ENCODE measurements at regions not wholly inside any gene's neighbourhood (a gene's known extent, or its start where the extent isn't known, plus 50 kb on each side); places are given as distances from the start of the nearest gene placed in this dataset.

- no peak for DNase-seq (ENCODE audit: low read depth, low spot score)
- Histone ChIP-seq H3K27me3 (ENCODE audit: control insufficient read depth, insufficient read depth, low read length) (no peaks in the 10 kb centered on the region), H3K36me3 (ENCODE audit: control insufficient read depth, insufficient read depth, low read length) (no peaks in the 10 kb centered on the region), H3K27ac (ENCODE audit: low read length) (no peak overlapping the region), H3K9me3 (ENCODE audit: control insufficient read depth, insufficient read depth, low read length) (no peaks in the 10 kb centered on the region), H3K4me3 (ENCODE audit: low read length) (no peak overlapping the region), H3K4me1 (ENCODE audit: control insufficient read depth, insufficient read depth, low read length) (no peaks in the 10 kb centered on the region)
- no CpG with 5 or more reads among the region's 8 CpGs for WGBS (ENCODE audit: insufficient coverage, insufficient read length)
Measured at GRCh38 chr17:79431175-79431574, 179.7 kb downstream of the RBFOX3 start.

- Histone ChIP-seq H3K36me3 (ENCODE audit: control insufficient read depth, insufficient read depth, low read length) (no peaks in the 10 kb centered on the region), H3K27ac (ENCODE audit: low read length) (no peak overlapping the region), H3K9me3 (ENCODE audit: control insufficient read depth, insufficient read depth, low read length) (no peaks in the 10 kb centered on the region), H3K4me1 (ENCODE audit: control insufficient read depth, insufficient read depth, low read length) (no peaks in the 10 kb centered on the region), H3K4me3 (ENCODE audit: low read length) (no peak overlapping the region), H3K27me3 (ENCODE audit: control insufficient read depth, insufficient read depth, low read length) (no peaks in the 10 kb centered on the region)
- DNase-seq (ENCODE audit: low read depth, low spot score) = no peak
- WGBS (ENCODE audit: insufficient coverage, insufficient read length) = no CpG with 5 or more reads among the region's 12 CpGs
Measured at GRCh38 chr17:79429864-79430494, 180.9 kb downstream of the RBFOX3 start.

- Histone ChIP-seq H3K9me3 (ENCODE audit: control insufficient read depth, insufficient read depth, low read length) (no peaks in the 10 kb centered on the region), H3K4me1 (ENCODE audit: control insufficient read depth, insufficient read depth, low read length) (no peaks in the 10 kb centered on the region; the same call in 1 of the 2 replicates), H3K36me3 (ENCODE audit: control insufficient read depth, insufficient read depth, low read length) (no peaks in the 10 kb centered on the region), H3K27me3 (ENCODE audit: control insufficient read depth, insufficient read depth, low read length) (no peaks in the 10 kb centered on the region), H3K4me3 (ENCODE audit: low read length) (no peak overlapping the region), H3K27ac (ENCODE audit: low read length) (no peak overlapping the region)
- WGBS (ENCODE audit: insufficient coverage, insufficient read length) = no CpG with 5 or more reads among the region's 12 CpGs
- no peak for DNase-seq (ENCODE audit: low read depth, low spot score)
Measured at GRCh38 chr17:79428988-79429387, 181.9 kb downstream of the RBFOX3 start.

- Histone ChIP-seq H3K4me3 (ENCODE audit: low read length) (no peak overlapping the region), H3K4me1 (ENCODE audit: control insufficient read depth, insufficient read depth, low read length) (no peaks in the 10 kb centered on the region; the same call in 1 of the 2 replicates), H3K27me3 (ENCODE audit: control insufficient read depth, insufficient read depth, low read length) (no peaks in the 10 kb centered on the region), H3K27ac (ENCODE audit: low read length) (no peak overlapping the region), H3K36me3 (ENCODE audit: control insufficient read depth, insufficient read depth, low read length) (no peaks in the 10 kb centered on the region), H3K9me3 (ENCODE audit: control insufficient read depth, insufficient read depth, low read length) (no peaks in the 10 kb centered on the region)
- no peak for DNase-seq (ENCODE audit: low read depth, low spot score)
- no CpG with 5 or more reads among the region's 24 CpGs for WGBS (ENCODE audit: insufficient coverage, insufficient read length)
Measured at GRCh38 chr17:79427621-79428539, 183.0 kb downstream of the RBFOX3 start.

GRCh38 chr17:79425686-79426085 lies 185.2 kb downstream of the RBFOX3 start:
- H3K4me3 ChIP-seq (ENCODE audit: low read length) = no peak overlapping the region
- no peaks in the 10 kb centered on the region; the same call in 1 of the 2 replicates for H3K4me1 ChIP-seq (ENCODE audit: control insufficient read depth, insufficient read depth, low read length)
- no CpG with 5 or more reads among the region's 14 CpGs for WGBS (ENCODE audit: insufficient coverage, insufficient read length)
- H3K9me3 ChIP-seq (ENCODE audit: control insufficient read depth, insufficient read depth, low read length) = no peaks in the 10 kb centered on the region
- H3K36me3 ChIP-seq (ENCODE audit: control insufficient read depth, insufficient read depth, low read length) = no peaks in the 10 kb centered on the region
- DNase-seq (ENCODE audit: low read depth, low spot score) = no peak
- no peaks in the 10 kb centered on the region for H3K27me3 ChIP-seq (ENCODE audit: control insufficient read depth, insufficient read depth, low read length)
- H3K27ac ChIP-seq (ENCODE audit: low read length) = no peak overlapping the region

GRCh38 chr17:79424471-79425185 lies 186.2 kb downstream of the RBFOX3 start:
- Histone ChIP-seq H3K4me1 (ENCODE audit: control insufficient read depth, insufficient read depth, low read length) (no peaks in the 10 kb centered on the region; the same call in 1 of the 2 replicates), H3K36me3 (ENCODE audit: control insufficient read depth, insufficient read depth, low read length) (no peaks in the 10 kb centered on the region), H3K4me3 (ENCODE audit: low read length) (no peak overlapping the region), H3K27me3 (ENCODE audit: control insufficient read depth, insufficient read depth, low read length) (no peaks in the 10 kb centered on the region), H3K9me3 (ENCODE audit: control insufficient read depth, insufficient read depth, low read length) (no peaks in the 10 kb centered on the region), H3K27ac (ENCODE audit: low read length) (no peak overlapping the region)
- WGBS (ENCODE audit: insufficient coverage, insufficient read length) = no CpG with 5 or more reads among the region's 9 CpGs
- no peak for DNase-seq (ENCODE audit: low read depth, low spot score)

GRCh38 chr17:79423811-79424465 lies 186.9 kb downstream of the RBFOX3 start:
- H3K27ac ChIP-seq (ENCODE audit: low read length) = no peak overlapping the region
- DNase-seq (ENCODE audit: low read depth, low spot score) = no peak
- H3K36me3 ChIP-seq (ENCODE audit: control insufficient read depth, insufficient read depth, low read length) = no peaks in the 10 kb centered on the region
- H3K27me3 ChIP-seq (ENCODE audit: control insufficient read depth, insufficient read depth, low read length) = no peaks in the 10 kb centered on the region
- no peaks in the 10 kb centered on the region; the same call in 1 of the 2 replicates for H3K4me1 ChIP-seq (ENCODE audit: control insufficient read depth, insufficient read depth, low read length)
- H3K4me3 ChIP-seq (ENCODE audit: low read length) = no peak overlapping the region
- H3K9me3 ChIP-seq (ENCODE audit: control insufficient read depth, insufficient read depth, low read length) = no peaks in the 10 kb centered on the region
- WGBS (ENCODE audit: insufficient coverage, insufficient read length) = no CpG with 5 or more reads among the region's 18 CpGs

GRCh38 chr17:79422236-79422635 lies 188.6 kb downstream of the RBFOX3 start:
- no CpG with 5 or more reads among the region's 15 CpGs for WGBS (ENCODE audit: insufficient coverage, insufficient read length)
- no peak for DNase-seq (ENCODE audit: low read depth, low spot score)
- Histone ChIP-seq H3K36me3 (ENCODE audit: control insufficient read depth, insufficient read depth, low read length) (no peaks in the 10 kb centered on the region), H3K9me3 (ENCODE audit: control insufficient read depth, insufficient read depth, low read length) (no peaks in the 10 kb centered on the region), H3K4me1 (ENCODE audit: control insufficient read depth, insufficient read depth, low read length) (no peaks in the 10 kb centered on the region; the same call in 1 of the 2 replicates), H3K27me3 (ENCODE audit: control insufficient read depth, insufficient read depth, low read length) (no peaks in the 10 kb centered on the region), H3K4me3 (ENCODE audit: low read length) (no peak overlapping the region), H3K27ac (ENCODE audit: low read length) (no peak overlapping the region)

GRCh38 chr17:79420318-79421243 lies 190.3 kb downstream of the RBFOX3 start:
- no peaks in the 10 kb centered on the region for H3K27me3 ChIP-seq (ENCODE audit: control insufficient read depth, insufficient read depth, low read length)
- WGBS (ENCODE audit: insufficient coverage, insufficient read length) = no CpG with 5 or more reads among the region's 19 CpGs

More at GRCh38 chr17:79420318-79421243, 190.3 kb downstream of the RBFOX3 start:
- Histone ChIP-seq H3K4me3 (ENCODE audit: low read length) (no peak overlapping the region), H3K4me1 (ENCODE audit: control insufficient read depth, insufficient read depth, low read length) (no peaks in the 10 kb centered on the region; the same call in 1 of the 2 replicates), H3K27ac (ENCODE audit: low read length) (no peak overlapping the region), H3K9me3 (ENCODE audit: control insufficient read depth, insufficient read depth, low read length) (no peaks in the 10 kb centered on the region), H3K36me3 (ENCODE audit: control insufficient read depth, insufficient read depth, low read length) (no peaks in the 10 kb centered on the region)
- no peak for DNase-seq (ENCODE audit: low read depth, low spot score)

Measured in iPS DF 6.9 (cell line).